ENCODE measurements at regions not wholly inside any gene's neighbourhood (a gene's known extent, or its start where the extent isn't known, plus 50 kb on each side); places are given as distances from the start of the nearest gene placed in this dataset.

- in situ Hi-C loops (cut with MboI) (no loop called here), intact Hi-C loops (cut with micrococcal nuclease) (no loop called here)
- ChIA-PET POLR2A (interaction anchor here (0.6 kb wide), 1 partner anchor 180 kb away, joined by 3 read pairs; no protein-coding TSS in a partner anchor), CTCF (ENCODE audit: low intra/inter-chr PET ratio) (no interaction called here)
- no peaks in the 10 kb centered on the region; a peak in 1 of 5 replicates for H3K4me1 ChIP-seq (replicated peaks in 1 of 2; ENCODE audit: control insufficient read depth in 2 of 2, insufficient read depth in 2 of 2, low read length in 2 of 2)
- no peak overlapping the region for H3K4me3 ChIP-seq
- H3K36me3 ChIP-seq (ENCODE audit: control insufficient read depth, insufficient read depth, low read length): no peaks in the 10 kb centered on the region
- H3K9me1 ChIP-seq (ENCODE audit: control insufficient read depth, insufficient read depth, low read length): no peaks in the 10 kb centered on the region
- H3K4me2 ChIP-seq (ENCODE audit: insufficient read depth, low read length): no peak overlapping the region
- FAIRE-seq: no peak
- 0 out of 2 replicates have a peak, but pooled peaks cover 3% of the 10 kb centered on the region for H4K20me1 ChIP-seq (replicated peaks; ENCODE audit: control insufficient read depth, insufficient read depth, low read length)
- H3K27me3 ChIP-seq (ENCODE audit: control insufficient read depth in 2 of 2, insufficient read depth in 2 of 2, low read length in 2 of 2): peaks cover 4 to 16% of the 10 kb centered on the region in 2 experiments; a peak in 4 of 5 replicates
- no peak overlapping the region for H3K27ac ChIP-seq (ENCODE audit: extremely low read depth, low read depth, low read length)
- ATAC-seq: no peak
- H3K9ac ChIP-seq (ENCODE audit: insufficient read depth in 1 of 2, low read depth in 2 of 2, low read length in 2 of 2): no peak overlapping the region; a peak in 1 of 4 replicates
- no peak for DNase-seq (ENCODE audit: extremely low read depth in 1 of 4, low spot score in 3 of 4)
- TF ChIP-seq TBP (optimal IDR thresholded peaks at IDR 0.05; ENCODE audit: low read depth, low read length) (no peak), SMARCB1 (IDR thresholded peaks at IDR 0.05; ENCODE audit: insufficient read length, low read depth) (no peak), FOXJ2 (tag; IDR thresholded peaks at IDR 0.05) (no peak), ZNF764 (CRISPR knock-in tag; IDR thresholded peaks at IDR 0.05; ENCODE audit: low read depth) (no peak), TCFL5 (CRISPR knock-in tag; conservative IDR thresholded peaks at IDR 0.05) (no peak), ZHX1 (conservative IDR thresholded peaks at IDR 0.05; ENCODE audit: low read length) (no peak)
- H3K9me3 ChIP-seq (replicated peaks; ENCODE audit: control insufficient read depth, insufficient read depth, low read depth, low read length): 0 out of 2 replicates have a peak, but pooled peaks cover 2% of the 10 kb centered on the region
- WGBS (ENCODE audit: insufficient coverage, low coverage, missing lambda C conversion rate): 0% methylated on average over 19 of the region's 19 CpGs
- H2AFZ ChIP-seq (ENCODE audit: low read depth, low read length): no peak overlapping the region
- no TSS peak for BruUV-seq (replicated peaks)
- H3K79me2 ChIP-seq (ENCODE audit: control insufficient read depth, insufficient read depth, low read length): no peaks in the 10 kb centered on the region
These were observed 59.2 kb downstream of the INHBB start for GRCh38 chr2:120404941-120405758.
